GM20431 (cell line): ENCODE measurements at regions not wholly inside any gene's neighbourhood (a gene's known extent, or its start where the extent isn't known, plus 50 kb on each side); places are given as distances from the start of the nearest gene placed in this dataset.

Source experiments
- in situ Hi-C: fragments of 300-500 bp; cut with MseI, MboI; formaldehyde crosslinking; loops from one replicate; pipeline ENCODE4 v1.15.0; 2020; ENCODE audit warnings: low sequenced_read_pairs; ENCODE audit not compliant: unreplicated experiment

- in situ Hi-C loops: no loop called here
Measured at GRCh38 chr15:94535298-94536048, 304.1 kb downstream of the MCTP2 start.

GRCh38 chr15:94536549-94536948 lies 305.2 kb downstream of the MCTP2 start:
- in situ Hi-C loops: no loop called here

GRCh38 chr15:94538280-94538679 lies 306.9 kb downstream of the MCTP2 start:
- in situ Hi-C loops: no loop called here

- in situ Hi-C loops: no loop called here
Measured at GRCh38 chr15:94542391-94542790, 311.0 kb downstream of the MCTP2 start.

- in situ Hi-C loops: no loop called here
Measured at GRCh38 chr15:94546808-94547207, 315.4 kb downstream of the MCTP2 start.

- in situ Hi-C loops: no loop called here
Measured at GRCh38 chr15:94547711-94548110, 316.4 kb downstream of the MCTP2 start.

- in situ Hi-C loops: no loop called here
Measured at GRCh38 chr15:94555841-94556519, 324.6 kb downstream of the MCTP2 start.

GRCh38 chr15:94561036-94561689 lies 329.8 kb downstream of the MCTP2 start:
- in situ Hi-C loops: no loop called here

GRCh38 chr15:94563456-94563855 lies 332.1 kb downstream of the MCTP2 start:
- in situ Hi-C loops: no loop called here

GRCh38 chr15:94576889-94577533 lies 345.6 kb downstream of the MCTP2 start:
- in situ Hi-C loops: no loop called here

- in situ Hi-C loops: no loop called here
Measured at GRCh38 chr15:94579286-94579685, 347.9 kb downstream of the MCTP2 start.

GRCh38 chr15:94580211-94580885 lies 349.0 kb downstream of the MCTP2 start:
- in situ Hi-C loops: no loop called here

GRCh38 chr15:94582368-94582767 lies 351.0 kb downstream of the MCTP2 start:
- in situ Hi-C loops: no loop called here

- in situ Hi-C loops: no loop called here
Measured at GRCh38 chr15:94584833-94585244, 353.5 kb downstream of the MCTP2 start.

GRCh38 chr15:94586099-94586498 lies 354.7 kb downstream of the MCTP2 start:
- in situ Hi-C loops: no loop called here

- in situ Hi-C loops: no loop called here
Measured at GRCh38 chr15:94587113-94587512, 355.8 kb downstream of the MCTP2 start.

GRCh38 chr15:94588993-94589392 lies 357.6 kb downstream of the MCTP2 start:
- in situ Hi-C loops: no loop called here

GRCh38 chr15:94592495-94592894 lies 361.1 kb downstream of the MCTP2 start:
- in situ Hi-C loops: no loop called here

GRCh38 chr15:94596707-94597106 lies 365.3 kb downstream of the MCTP2 start:
- in situ Hi-C loops: no loop called here

GRCh38 chr15:94600505-94600904 lies 369.1 kb downstream of the MCTP2 start:
- in situ Hi-C loops: no loop called here
